ENCODE measurements at regions not wholly inside any gene's neighbourhood (a gene's known extent, or its start where the extent isn't known, plus 50 kb on each side); places are given as distances from the start of the nearest gene placed in this dataset.

- TF ChIP-seq CTCF (conservative IDR thresholded peaks at IDR 0.05), result no peak
- no peak for TF ChIP-seq EZH2 (IDR thresholded peaks at IDR 0.05; ENCODE audit: low read depth)
These were observed 293.5 kb upstream of the C9orf72 start for GRCh38 chr9:27866741-27867140.

Data from PC-9 (cell line).